Tibial nerve (tissue), 4 donors: ENCODE measurements at regions not wholly inside any gene's neighbourhood (a gene's known extent, or its start where the extent isn't known, plus 50 kb on each side); places are given as distances from the start of the nearest gene placed in this dataset.

Experiments
- DNase-seq, 2 donors: peaks; one replicate each; pipeline ENCODE4 v3.0.0-alpha.2; 2019; ENCODE audit warnings: low spot score in 2 of 2
- H3K27ac ChIP-seq, 4 donors: fragments of 200-600 bp; sonication (generic) in 3 of 4; one replicate each; pipeline ENCODE4 v1.5.1; 2017 to 2019; ENCODE audit warnings: mild to moderate bottlenecking in 1 of 4
- H3K27me3 ChIP-seq, 2 donors: fragments of 200-600 bp; sonication (generic) in 1 of 2; one replicate each; pipeline versions ENCODE4 v1.5.1 to v1.6.0; 2017 to 2019
- H3K36me3 ChIP-seq, 3 donors: fragments of 200-600 bp; sonication (generic); one replicate each; pipeline ENCODE4 v1.5.1; 2018 to 2019
- H3K4me1 ChIP-seq, 4 donors: fragments of 200-600 bp; sonication (generic) in 3 of 4; one replicate each; pipeline ENCODE4 v1.5.1; 2017 to 2019
- H3K4me3 ChIP-seq, 4 donors: fragments of 200-600 bp; sonication (generic) in 3 of 4; one replicate each; pipeline ENCODE4 v1.5.1; 2017 to 2019; ENCODE audit warnings: mild to moderate bottlenecking in 1 of 4, moderate library complexity in 1 of 4
- H3K9me3 ChIP-seq, 4 donors: fragments of 200-600 bp; sonication (generic) in 3 of 4; one replicate each; pipeline ENCODE4 v1.5.1; 2017 to 2019
- EP300 ChIP-seq, 2 donors: sonication (generic); formaldehyde crosslinking; IDR thresholded peaks; one replicate each; pipeline ENCODE4 v1.6.1; 2017; ENCODE audit warnings: antibody characterized with exemption in 2 of 2, mild to moderate bottlenecking in 1 of 2
- POLR2A ChIP-seq, 2 donors: fragments of 450-650 bp; IDR thresholded peaks; one replicate each; pipeline ENCODE4 v1.6.1; 2017; ENCODE audit warnings: antibody characterized with exemption in 2 of 2, mild to moderate bottlenecking in 2 of 2, moderate library complexity in 2 of 2
- WGBS, 2 donors: methylation state at CpG; one replicate each; pipeline ENCODE4 v1.1.5; 2018; 5-methylcytosine and 5-hydroxymethylcytosine counted together
- TF ChIP-seq, protein P1 (sequence below), 5 experiments: fragments of 200-600 bp in 3 of 5; fragments of 450-650 bp in 2 of 5; sonication (generic) in 3 of 5; IDR thresholded peaks; one replicate each; pipeline ENCODE4 v1.5.1; 2016 to 2019; ENCODE audit warnings: antibody characterized with exemption in 5 of 5, mild to moderate bottlenecking in 3 of 5, moderate library complexity in 2 of 5

DNA sequence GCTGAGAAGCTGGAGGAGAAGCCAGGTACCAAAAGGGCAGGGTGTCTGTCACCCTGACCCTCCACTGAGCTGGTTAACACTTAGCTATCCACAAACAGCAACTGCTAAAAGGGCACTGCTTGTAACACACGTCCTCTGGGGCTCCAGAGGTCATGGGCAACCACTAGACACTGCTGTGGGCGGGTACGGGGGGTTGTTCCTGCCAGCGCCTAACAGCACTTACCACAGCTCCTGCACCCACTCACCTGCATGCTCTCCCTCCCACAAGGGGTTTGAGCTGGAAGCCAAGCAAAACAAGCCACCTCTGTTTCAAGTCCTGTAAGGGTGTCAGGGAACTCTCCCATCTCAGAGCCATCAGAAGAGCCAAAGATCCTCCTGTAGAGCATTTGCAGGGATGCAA, 407.6 kb downstream of the MFSD1 start:
- WGBS, 2 donors, result 59 to 62% methylated on average over 4 of the region's 4 CpGs

DNA sequence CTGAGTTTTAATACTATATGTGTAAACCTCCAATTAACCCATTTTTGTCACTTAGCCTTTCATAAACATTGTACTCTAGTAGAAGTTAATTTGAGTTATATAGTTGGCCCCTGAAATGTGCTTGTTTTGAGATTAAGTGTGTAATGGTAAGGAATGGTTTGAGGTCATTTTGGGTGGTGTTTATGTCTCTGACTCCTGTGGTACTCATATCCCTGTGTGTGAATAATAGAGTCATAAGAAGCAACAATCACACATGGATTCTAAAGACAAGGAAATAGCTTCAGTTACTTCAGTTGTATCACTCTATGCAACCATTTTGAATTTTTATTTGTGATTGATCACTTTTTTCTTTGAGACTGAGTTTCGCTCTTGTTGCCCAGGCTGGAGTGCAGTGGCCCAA, 408.5 kb downstream of the MFSD1 start:
- H3K27me3 ChIP-seq, result no peaks in the 10 kb centered on the region
- TF ChIP-seq, protein P1, sequence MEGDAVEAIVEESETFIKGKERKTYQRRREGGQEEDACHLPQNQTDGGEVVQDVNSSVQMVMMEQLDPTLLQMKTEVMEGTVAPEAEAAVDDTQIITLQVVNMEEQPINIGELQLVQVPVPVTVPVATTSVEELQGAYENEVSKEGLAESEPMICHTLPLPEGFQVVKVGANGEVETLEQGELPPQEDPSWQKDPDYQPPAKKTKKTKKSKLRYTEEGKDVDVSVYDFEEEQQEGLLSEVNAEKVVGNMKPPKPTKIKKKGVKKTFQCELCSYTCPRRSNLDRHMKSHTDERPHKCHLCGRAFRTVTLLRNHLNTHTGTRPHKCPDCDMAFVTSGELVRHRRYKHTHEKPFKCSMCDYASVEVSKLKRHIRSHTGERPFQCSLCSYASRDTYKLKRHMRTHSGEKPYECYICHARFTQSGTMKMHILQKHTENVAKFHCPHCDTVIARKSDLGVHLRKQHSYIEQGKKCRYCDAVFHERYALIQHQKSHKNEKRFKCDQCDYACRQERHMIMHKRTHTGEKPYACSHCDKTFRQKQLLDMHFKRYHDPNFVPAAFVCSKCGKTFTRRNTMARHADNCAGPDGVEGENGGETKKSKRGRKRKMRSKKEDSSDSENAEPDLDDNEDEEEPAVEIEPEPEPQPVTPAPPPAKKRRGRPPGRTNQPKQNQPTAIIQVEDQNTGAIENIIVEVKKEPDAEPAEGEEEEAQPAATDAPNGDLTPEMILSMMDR (IDR thresholded peaks at IDR 0.05), result no peak
- TF ChIP-seq EP300 (IDR thresholded peaks at IDR 0.05), result no peak
- no peaks in the 10 kb centered on the region for H3K4me1 ChIP-seq
- H3K27ac ChIP-seq, result no peak overlapping the region
- WGBS, 2 donors, result 86 to 97% methylated on average over 1 of the region's 1 CpG
- DNase-seq, result no peak
- no peaks in the 10 kb centered on the region for H3K9me3 ChIP-seq
- no peak overlapping the region for H3K4me3 ChIP-seq
- H3K36me3 ChIP-seq, result no peaks in the 10 kb centered on the region

More for the DNA sequence above, 407.6 kb downstream of the MFSD1 start:
- no peak for TF ChIP-seq POLR2A (IDR thresholded peaks at IDR 0.05)
- TF ChIP-seq, protein P1 (IDR thresholded peaks at IDR 0.05), result no peak
- H3K9me3 ChIP-seq, result no peaks in the 10 kb centered on the region
- no peaks in the 10 kb centered on the region for H3K4me1 ChIP-seq
- no peaks in the 10 kb centered on the region for H3K27me3 ChIP-seq
- no peak overlapping the region for H3K4me3 ChIP-seq
- no peaks in the 10 kb centered on the region for H3K36me3 ChIP-seq
- no peak overlapping the region for H3K27ac ChIP-seq
- no peak for DNase-seq

DNA sequence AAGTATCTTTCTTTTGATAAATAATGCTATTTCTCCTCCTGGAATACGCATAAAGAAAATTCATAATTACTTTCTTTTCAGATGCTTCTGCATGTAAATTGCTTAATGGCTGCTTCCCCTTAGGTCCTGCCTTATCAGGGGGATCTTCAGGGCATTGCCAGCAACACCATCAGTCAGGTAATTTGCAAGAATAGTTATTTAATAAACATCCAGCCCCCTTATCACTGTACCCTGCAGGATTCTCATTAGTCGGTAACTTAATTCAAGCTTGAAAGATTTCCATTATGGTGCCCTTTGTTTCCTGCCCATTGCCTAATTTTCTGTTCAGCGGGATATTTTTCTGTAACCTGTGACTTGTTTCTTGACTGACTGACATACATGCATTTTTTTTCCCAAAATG, 414.5 kb downstream of the MFSD1 start:
- WGBS, 2 donors, result 94 to 95% methylated on average over 3 of the region's 3 CpGs
- no peaks in the 10 kb centered on the region for H3K36me3 ChIP-seq
- no peak overlapping the region for H3K27ac ChIP-seq
- H3K9me3 ChIP-seq, result no peaks in the 10 kb centered on the region
- DNase-seq, result no peak
- no peaks in the 10 kb centered on the region for H3K27me3 ChIP-seq
- no peaks in the 10 kb centered on the region for H3K4me1 ChIP-seq
- TF ChIP-seq POLR2A (IDR thresholded peaks at IDR 0.05) (no peak), EP300 (IDR thresholded peaks at IDR 0.05) (no peak)
- TF ChIP-seq, protein P1 (IDR thresholded peaks at IDR 0.05), result no peak
- no peak overlapping the region for H3K4me3 ChIP-seq

DNA sequence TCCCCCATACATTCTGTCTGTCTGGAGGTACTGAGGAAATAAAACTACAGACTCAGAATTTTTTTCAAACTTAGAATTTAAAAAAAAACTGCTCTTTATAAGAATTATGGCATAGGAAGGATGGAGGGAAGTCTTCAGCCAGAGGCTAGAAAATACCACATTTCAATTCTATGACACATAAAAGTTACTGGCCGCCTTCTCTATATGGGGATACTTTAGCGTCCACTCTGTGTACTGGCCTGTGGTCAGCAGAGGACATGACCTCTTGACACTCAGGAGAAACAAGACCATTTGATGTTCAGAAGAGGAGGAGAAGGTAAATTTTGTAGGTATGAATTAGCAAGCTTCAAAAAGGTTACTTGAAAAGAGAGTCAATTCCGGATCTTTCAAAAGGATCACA, 417.4 kb downstream of the MFSD1 start:
- Histone ChIP-seq H3K36me3 (no peaks in the 10 kb centered on the region), H3K4me3 (no peak overlapping the region), H3K27ac (no peak overlapping the region), H3K27me3 (no peaks in the 10 kb centered on the region), H3K4me1 (no peaks in the 10 kb centered on the region), H3K9me3 (no peaks in the 10 kb centered on the region)
- WGBS, 2 donors, result 91 to 96% methylated on average over 3 of the region's 3 CpGs
- TF ChIP-seq POLR2A (IDR thresholded peaks at IDR 0.05), result no peak
- TF ChIP-seq, protein P1 (IDR thresholded peaks at IDR 0.05), result no peak
- TF ChIP-seq EP300 (IDR thresholded peaks at IDR 0.05), result no peak
- DNase-seq, result no peak

DNA sequence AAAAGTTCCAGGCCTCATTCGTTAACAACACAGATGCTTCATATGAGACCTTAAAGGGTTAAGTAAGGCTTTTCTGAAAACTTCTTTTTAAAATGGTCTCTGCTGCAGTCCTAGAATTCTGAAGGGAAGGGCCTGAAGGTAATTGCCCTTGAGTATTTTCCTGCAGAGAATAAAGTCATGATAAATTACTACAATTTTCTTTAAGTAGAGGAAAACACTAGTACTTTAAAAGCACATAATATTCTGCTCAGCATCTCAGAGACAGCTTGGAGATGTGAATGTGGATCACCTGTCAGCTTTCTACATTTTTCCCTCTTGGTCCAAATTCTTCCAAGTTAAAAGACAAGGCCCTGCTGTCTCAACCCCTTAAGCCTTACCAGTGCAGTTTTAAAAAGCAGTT, 419.5 kb downstream of the MFSD1 start:
- 57 to 61% methylated on average over 1 of the region's 1 CpG for WGBS, 2 donors
- H3K9me3 ChIP-seq, result no peaks in the 10 kb centered on the region
- H3K27ac ChIP-seq, result no peak overlapping the region
- H3K4me3 ChIP-seq, result no peak overlapping the region
- H3K36me3 ChIP-seq, result no peaks in the 10 kb centered on the region
- no peak for DNase-seq
- no peaks in the 10 kb centered on the region for H3K4me1 ChIP-seq
- H3K27me3 ChIP-seq, result no peaks in the 10 kb centered on the region
- TF ChIP-seq EP300 (IDR thresholded peaks at IDR 0.05) (no peak), POLR2A (IDR thresholded peaks at IDR 0.05) (no peak)
- TF ChIP-seq, protein P1 (IDR thresholded peaks at IDR 0.05), result no peak
